Superior temporal gyrus (tissue), 1 donor: ENCODE measurements at regions not wholly inside any gene's neighbourhood (a gene's known extent, or its start where the extent isn't known, plus 50 kb on each side); places are given as distances from the start of the nearest gene placed in this dataset.
A peak's percentile ranks its signal among the peaks of the same experiment; 100 is the strongest.

ENCODE experiments used
- DNase-seq: peaks from one replicate; pipeline ENCODE4 v3.0.0-alpha.2; 2016; ENCODE audit errors: extremely low spot score

DNA sequence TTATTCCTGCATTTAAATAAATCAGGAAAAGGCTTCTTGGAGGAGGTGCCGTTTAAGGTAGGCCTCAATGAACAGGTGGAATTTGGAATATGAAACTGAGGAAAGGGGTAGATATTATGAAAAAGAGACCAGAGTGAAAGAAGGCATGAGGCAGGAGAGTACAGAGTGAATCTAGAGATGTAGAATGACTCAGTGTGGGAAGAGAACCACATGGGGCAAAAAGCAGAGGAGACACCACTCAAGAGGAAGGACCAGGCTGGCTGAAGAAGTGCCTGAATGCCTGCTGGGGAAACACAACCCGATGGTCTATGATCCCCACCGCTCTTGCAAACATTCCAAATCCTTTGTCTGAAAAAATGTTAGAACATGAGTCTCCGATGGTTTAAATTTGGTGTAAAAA, 1134.1 kb downstream of the VRK1 start:
- DNase-seq = no peak

- no peak for DNase-seq
Measured at GRCh38 chr14:97942921-97943320, 1145.7 kb downstream of the VRK1 start.

GRCh38 chr14:97943619-97944018, 1146.4 kb downstream of the VRK1 start:
- no peak for DNase-seq

- DNase-seq = no peak
Measured at GRCh38 chr14:97944380-97944779, 1147.2 kb downstream of the VRK1 start.

DNA sequence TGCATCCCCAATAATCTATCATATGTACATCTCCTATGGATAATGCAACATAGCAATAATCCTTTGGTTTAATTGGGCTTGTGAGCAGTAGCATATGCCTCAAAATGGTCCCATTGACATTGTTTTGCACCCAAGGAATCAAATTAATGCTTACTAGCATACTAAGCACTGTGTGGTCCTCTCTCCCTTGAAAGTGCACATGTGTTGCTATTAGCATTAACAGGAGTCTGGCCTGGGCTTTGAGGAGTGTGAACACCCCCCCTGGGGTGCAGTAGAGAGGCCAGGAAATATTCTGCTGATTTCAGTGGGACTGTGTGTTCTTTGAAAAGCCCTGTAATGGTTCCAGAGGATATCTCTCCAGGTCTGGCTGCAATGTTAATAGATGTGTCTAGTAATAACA, 1148.4 kb downstream of the VRK1 start:
- no peak for DNase-seq

GRCh38 chr14:97946240-97946639, 1149.1 kb downstream of the VRK1 start:
- DNase-seq = no peak

DNA sequence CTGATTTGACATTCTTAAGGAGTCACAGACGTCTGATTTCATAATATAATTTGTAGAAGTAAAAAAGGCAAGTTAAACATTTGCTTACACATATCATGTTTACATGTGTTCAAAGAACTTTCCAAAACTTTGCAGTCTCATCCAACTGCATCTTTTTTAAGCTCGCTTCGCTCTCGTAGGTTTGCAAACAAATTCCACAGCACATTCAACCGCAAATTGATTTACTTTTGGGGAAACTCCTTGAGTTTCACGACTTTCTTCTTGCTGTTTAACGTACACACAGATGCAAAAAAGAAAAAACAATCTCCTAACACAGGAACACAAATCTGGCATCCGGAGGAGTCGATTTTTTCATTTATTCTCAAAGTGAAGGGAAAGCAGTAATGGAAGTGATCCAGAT, 1149.5 kb downstream of the VRK1 start:
- DNase-seq = no peak

GRCh38 chr14:97948841-97949240, 1151.7 kb downstream of the VRK1 start:
- DNase-seq = no peak

DNA sequence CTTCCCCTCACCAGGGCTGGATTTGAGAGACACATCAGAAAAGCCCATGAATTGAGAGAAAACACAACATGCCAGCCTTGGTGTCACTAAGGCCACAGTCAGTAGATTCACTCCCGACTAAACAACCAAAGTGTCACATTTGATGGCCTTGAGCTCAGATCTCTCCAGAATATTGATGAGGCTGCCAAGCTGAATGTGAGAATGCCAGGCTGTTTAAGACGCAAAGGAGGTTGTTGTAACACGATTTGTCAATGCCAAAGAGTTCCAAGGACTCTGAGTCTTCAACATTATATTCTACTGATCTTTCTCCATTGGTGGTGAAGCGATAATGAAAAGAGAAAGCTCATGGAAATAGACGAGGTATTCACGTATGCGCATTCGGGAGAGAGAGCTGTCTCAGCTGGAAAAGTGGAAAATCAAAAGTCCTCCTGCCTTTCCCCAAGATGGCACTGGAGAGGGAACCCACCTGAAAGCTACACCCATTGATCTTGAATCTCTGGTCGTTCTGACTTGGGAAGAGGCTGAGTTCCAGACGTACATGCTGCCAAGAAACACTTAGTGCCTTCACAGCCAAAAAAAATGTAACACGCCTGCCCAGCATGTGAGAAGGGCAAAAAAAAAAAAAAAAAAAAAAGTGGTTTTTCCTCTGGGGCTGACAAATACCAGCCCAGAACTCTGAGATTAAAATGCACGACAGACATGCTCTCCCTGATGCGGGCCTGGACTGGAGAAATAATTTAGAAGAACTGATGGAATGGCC, 1159.6 kb downstream of the VRK1 start:
- DNase-seq = no peak

GRCh38 chr14:97959251-97959650, 1162.1 kb downstream of the VRK1 start:
- no peak for DNase-seq

GRCh38 chr14:97960436-97960835, 1163.3 kb downstream of the VRK1 start:
- DNase-seq = no peak

- no peak for DNase-seq
Measured at GRCh38 chr14:97970222-97970621, 1173.0 kb downstream of the VRK1 start.

DNA sequence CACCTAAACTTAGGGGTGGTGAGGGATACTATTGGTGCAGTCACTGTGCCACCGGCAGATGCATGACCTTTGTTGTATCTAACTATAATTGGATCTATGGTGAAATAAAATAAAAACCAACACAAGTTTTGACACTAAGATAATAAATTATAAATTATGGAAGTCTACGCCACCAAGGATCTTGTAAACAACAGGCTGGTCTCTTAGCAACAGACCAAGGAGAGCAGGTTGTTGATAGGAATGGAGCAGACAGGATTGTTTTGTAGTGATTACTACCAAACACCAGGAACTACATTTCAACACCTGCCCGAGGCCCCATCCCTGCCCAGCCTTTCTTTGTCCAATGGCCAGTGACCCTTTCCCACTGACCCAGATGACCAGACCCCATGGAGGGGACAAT, 1178.0 kb downstream of the VRK1 start:
- no peak for DNase-seq

DNA sequence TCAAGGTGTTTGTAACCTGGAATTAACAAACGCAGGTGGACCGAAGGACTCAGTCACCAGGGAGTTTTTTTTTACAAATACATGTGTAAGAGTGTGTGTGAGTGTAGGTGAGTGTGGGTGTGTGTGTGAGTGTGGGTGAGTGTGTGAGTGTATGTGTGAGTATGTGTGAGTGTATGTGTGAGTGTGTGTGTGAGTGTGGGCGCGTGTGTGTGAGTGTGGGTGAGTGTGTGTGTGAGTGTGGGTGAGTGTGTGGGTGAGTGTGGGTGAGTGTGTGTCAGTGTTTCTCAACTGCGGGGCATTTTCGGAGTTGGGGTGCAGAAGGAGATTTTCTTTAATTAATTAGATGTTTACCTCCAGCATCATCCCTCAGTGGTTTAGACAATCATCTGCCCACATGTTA, 1178.8 kb downstream of the VRK1 start:
- DNase-seq = no peak

GRCh38 chr14:97976861-97977260, 1179.7 kb downstream of the VRK1 start:
- no peak for DNase-seq

- peak; percentile 78 for DNase-seq
Measured at GRCh38 chr14:97977651-97978261, 1180.6 kb downstream of the VRK1 start.

GRCh38 chr14:97978341-97978740, 1181.2 kb downstream of the VRK1 start:
- DNase-seq = peak; percentile 76

GRCh38 chr14:97993508-97994019, 1196.4 kb downstream of the VRK1 start:
- no peak for DNase-seq

DNA sequence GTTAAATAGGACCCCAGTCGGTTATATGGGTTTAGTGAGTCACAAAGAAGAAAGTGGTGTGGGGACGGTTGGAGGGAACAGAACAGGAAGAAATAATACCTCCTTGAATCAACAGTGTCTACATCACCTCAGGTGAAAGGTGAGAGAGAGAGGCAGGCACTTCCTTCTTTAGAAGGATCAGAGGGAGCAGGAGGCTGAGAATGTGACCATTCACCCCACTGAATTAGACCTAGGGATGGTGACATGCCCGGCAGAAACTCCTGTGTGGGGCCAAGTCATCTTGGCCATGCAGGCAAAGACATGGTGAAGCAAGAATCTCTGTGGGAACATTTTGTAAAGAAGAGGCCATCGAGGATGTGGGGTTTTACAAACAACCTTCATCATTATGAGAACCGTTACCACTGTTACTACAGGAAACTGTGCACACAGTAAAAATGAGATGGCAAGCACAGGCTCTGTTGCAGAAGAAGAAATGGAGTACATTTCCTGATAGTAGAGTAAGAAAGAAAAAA, 1196.9 kb downstream of the VRK1 start:
- no peak for DNase-seq

DNA sequence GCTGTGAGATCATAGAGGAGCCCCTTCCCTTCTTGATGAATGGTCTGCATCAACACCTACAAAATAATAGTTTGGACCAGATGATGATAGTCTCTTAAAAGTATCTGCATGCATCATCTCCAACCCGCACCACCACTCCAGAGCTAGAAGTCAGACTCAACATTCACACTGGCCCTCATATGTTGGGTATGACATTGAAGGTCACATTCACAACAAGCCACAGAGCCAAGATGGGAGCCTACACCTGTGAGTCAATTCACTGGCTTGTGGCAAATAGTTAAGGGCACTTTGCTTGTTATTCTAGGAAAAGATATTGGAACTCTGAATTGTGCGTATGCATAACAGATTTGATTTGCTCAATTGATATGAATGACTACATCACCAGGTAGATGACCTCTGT, 1197.9 kb downstream of the VRK1 start:
- no peak for DNase-seq

DNA sequence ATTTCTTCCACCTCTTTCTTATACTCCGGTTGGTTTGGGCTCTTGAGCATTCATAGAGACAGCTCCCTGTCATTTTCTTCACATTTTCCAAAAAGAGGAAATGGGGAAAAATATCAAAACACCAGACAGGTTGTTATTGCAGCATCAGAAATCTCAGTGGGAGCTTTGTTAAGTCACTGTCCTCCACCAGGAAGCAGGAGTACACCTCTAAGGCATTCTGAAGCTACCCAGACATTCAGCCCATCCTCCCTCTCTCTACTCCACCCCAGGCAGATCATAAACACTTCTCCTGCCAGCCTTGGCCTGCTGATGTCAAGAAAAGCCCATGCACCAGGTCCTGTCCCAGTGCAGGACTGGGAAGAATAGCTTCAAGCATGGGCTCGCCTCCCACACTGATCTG, 1198.3 kb downstream of the VRK1 start:
- no peak for DNase-seq

DNA sequence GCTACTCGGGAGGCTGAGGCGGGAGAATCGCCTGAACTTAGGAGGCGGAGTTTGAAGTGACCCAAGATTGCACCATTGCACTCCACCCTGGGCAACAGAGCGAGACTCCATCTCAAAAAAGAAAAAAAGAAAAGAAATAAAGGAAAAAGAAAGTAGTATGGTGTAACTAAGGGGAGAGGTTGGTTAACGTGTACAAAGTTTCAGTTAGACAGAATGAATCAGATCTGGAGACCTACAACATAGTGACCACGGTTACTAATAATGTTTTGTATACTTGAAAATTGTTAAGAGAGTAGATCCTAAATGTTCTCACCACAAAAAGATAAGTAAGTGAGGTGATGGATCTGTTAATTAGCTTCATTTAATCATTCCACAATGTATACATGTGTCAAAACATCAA, 1208.8 kb downstream of the VRK1 start:
- no peak for DNase-seq

GRCh38 chr14:98008381-98009113, 1211.4 kb downstream of the VRK1 start:
- no peak for DNase-seq
